B cell (primary cell): ENCODE measurements at regions not wholly inside any gene's neighbourhood (a gene's known extent, or its start where the extent isn't known, plus 50 kb on each side); places are given as distances from the start of the nearest gene placed in this dataset.
"Not testable (repeated sequence)": the region's sequence is repeated elsewhere in the genome, so short reads cannot be mapped to it uniquely, and the experiment has no call there.

ENCODE experiments used
- ATAC-seq: fragments of 200-7000 bp; cut with Tn5 transposase; one replicate; pipeline ENCODE4 v1.10.0; 2021; ENCODE audit warnings: low read depth, mild to moderate bottlenecking, moderate number of reproducible peaks, moderate library complexity
- CTCF ChIA-PET: fragments of 350-600 bp; sonication (Branson Sonifier 250); formaldehyde crosslinking; loops from one replicate; lab custom pipeline; 2021; ENCODE audit warnings: antibody characterized with exemption, inconsistent platforms; lab: Charles Lee
- POLR2A ChIA-PET: fragments of 350-600 bp; sonication (Branson Sonifier 250); formaldehyde crosslinking; loops from one replicate; lab custom pipeline; 2021; ENCODE audit warnings: antibody characterized with exemption; lab: Charles Lee
- DNase-seq: peaks from one replicate; pipeline ENCODE4 v3.0.0; 2013
- H2AFZ ChIP-seq: 2 replicates; pipeline ENCODE4 v1.6.1; 2012; ENCODE audit warnings: mild to moderate bottlenecking, low read depth, low read length; ENCODE audit not compliant: insufficient read depth, poor library complexity, severe bottlenecking
- H3K27ac ChIP-seq, 2 donors: 1 replicate in 1 of 2; 2 replicates in 1 of 2; pipeline ENCODE4 v1.5.1; 2012 to 2013; ENCODE audit warnings: low read length in 2 of 2, mild to moderate bottlenecking in 2 of 2, moderate library complexity in 1 of 2
- H3K27me3 ChIP-seq, 4 experiments: fragments of 200-600 bp in 1 of 4; sonication (generic) in 1 of 4; replicated peaks in 1 of 4; 1 replicate in 2 of 4; 2 replicates in 2 of 4; pipeline versions ENCODE4 v1.6.1 to v1.7.0; 2013 to 2016; ENCODE audit warnings: low read length in 3 of 4, mild to moderate bottlenecking in 2 of 4, mixed read lengths in 1 of 4, moderate library complexity in 1 of 4; ENCODE audit not compliant: insufficient read depth in 4 of 4, control insufficient read depth in 3 of 4; ENCODE audit errors: control extremely low read depth in 1 of 4
- H3K36me3 ChIP-seq, 2 experiments: replicated peaks in 1 of 2; 1 replicate in 1 of 2; 2 replicates in 1 of 2; pipeline versions ENCODE4 v1.6.1 to v1.7.1; 2013; ENCODE audit warnings: low read length in 1 of 2; ENCODE audit not compliant: insufficient read depth in 2 of 2, control insufficient read depth in 1 of 2; ENCODE audit errors: control extremely low read depth in 1 of 2, extremely low read depth in 1 of 2
- H3K4me1 ChIP-seq, 2 donors: fragments of 200-600 bp in 1 of 2; sonication (generic) in 1 of 2; 1 replicate in 1 of 2; 2 replicates in 1 of 2; pipeline versions ENCODE4 v1.5.1 to v1.6.1; 2013 to 2017; ENCODE audit warnings: low read length in 2 of 2; ENCODE audit not compliant: control insufficient read depth in 2 of 2, insufficient read depth in 2 of 2
- H3K4me2 ChIP-seq: replicated peaks from 2 replicates; pipeline ENCODE3; 2012; ENCODE audit warnings: mild to moderate bottlenecking, low read depth, low read length; ENCODE audit not compliant: poor library complexity, severe bottlenecking
- H3K4me3 ChIP-seq, 5 experiments: fragments of 200-600 bp in 1 of 5; sonication (generic) in 1 of 5; 1 replicate in 3 of 5; 2 replicates in 2 of 5; pipeline versions ENCODE4 v1.5.1 to v1.7.0; 2011 to 2016; ENCODE audit warnings: low read length in 4 of 5, mild to moderate bottlenecking in 4 of 5, low read depth in 2 of 5, control low read depth in 1 of 5, moderate library complexity in 1 of 5; ENCODE audit not compliant: insufficient read depth in 1 of 5; ENCODE audit errors: control extremely low read depth in 1 of 5, extremely low read depth in 1 of 5
- H3K79me2 ChIP-seq: fragments of 200-600 bp; sonication (generic); one replicate; pipeline ENCODE4 v1.6.0; 2016; ENCODE audit warnings: low read length; ENCODE audit not compliant: control insufficient read depth, insufficient read depth
- H3K9ac ChIP-seq: fragments of 200-600 bp; sonication (generic); 2 replicates; pipeline ENCODE4 v1.6.1; 2017; ENCODE audit warnings: mild to moderate bottlenecking, low read length, moderate library complexity
- H3K9me3 ChIP-seq, 3 donors: one replicate each; pipeline versions ENCODE4 v1.6.1 to v1.7.1; 2013; ENCODE audit warnings: low read length in 2 of 3; ENCODE audit not compliant: control insufficient read depth in 2 of 3, insufficient read depth in 1 of 3; ENCODE audit errors: control extremely low read depth in 1 of 3
- H4K20me1 ChIP-seq: 2 replicates; pipeline ENCODE4 v1.6.0; 2012; ENCODE audit warnings: mild to moderate bottlenecking, low read length; ENCODE audit not compliant: insufficient read depth, control insufficient read depth, poor library complexity, severe bottlenecking
- H3K27ac Mint-ChIP-seq: one replicate; pipeline ENCODE4 v1.8.0; 2021; ENCODE audit warnings: mixed read lengths
- H3K27me3 Mint-ChIP-seq: one replicate; pipeline ENCODE4 v1.8.0; 2021; ENCODE audit warnings: mixed read lengths
- H3K4me1 Mint-ChIP-seq: one replicate; pipeline ENCODE4 v1.8.0; 2021; ENCODE audit warnings: mixed read lengths
- H3K4me3 Mint-ChIP-seq: one replicate; pipeline ENCODE4 v1.8.0; 2021; ENCODE audit warnings: mixed read lengths
- H3K9me3 Mint-ChIP-seq: one replicate; pipeline ENCODE4 v1.8.0; 2022; ENCODE audit warnings: mixed read lengths; ENCODE audit not compliant: insufficient read depth
- EZH2 ChIP-seq: IDR thresholded peaks from 2 replicates; pipeline ENCODE4 v1.6.1; 2012; ENCODE audit warnings: borderline replicate concordance, low read depth, mild to moderate bottlenecking, moderate library complexity, low read length; ENCODE audit not compliant: insufficient read depth, poor library complexity, severe bottlenecking
- WGBS: methylation state at CpG from one replicate; pipeline ENCODE4 v1.1.5; 2013; ENCODE audit warnings: missing lambda C conversion rate; ENCODE audit not compliant: insufficient coverage; 5-methylcytosine and 5-hydroxymethylcytosine counted together
- intact Hi-C: fragments of 100-400 bp; cut with micrococcal nuclease; formaldehyde crosslinking; loops from one replicate; pipeline ENCODE4 v1.10.0; 2022
- TF ChIP-seq, protein P1 (sequence below): fragments of 200-600 bp; IDR thresholded peaks from one replicate; pipeline ENCODE4 v1.8.0; 2022; ENCODE audit warnings: antibody characterized with exemption, mild to moderate bottlenecking

DNA sequence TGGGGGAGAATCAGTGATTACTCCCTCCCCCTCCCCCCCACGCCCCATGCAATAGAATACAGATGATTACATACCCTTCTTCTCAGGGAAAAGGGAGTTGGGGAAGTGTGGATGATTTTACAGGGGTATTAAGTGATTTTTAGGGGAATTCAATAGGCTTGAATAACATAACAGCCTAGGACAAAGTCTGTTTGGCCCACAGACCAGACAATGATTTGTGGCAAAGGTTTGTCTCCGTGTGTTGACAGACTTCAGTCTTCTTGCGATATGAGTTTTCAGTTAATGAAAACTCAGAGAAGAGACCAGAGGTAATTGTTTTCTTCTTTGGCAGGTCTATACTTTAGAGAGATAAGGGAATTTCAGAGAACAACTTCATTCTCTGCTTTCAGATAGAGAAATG lies 95.3 kb downstream of the OR2B2 start:
- intact Hi-C loops, result loop anchor here (10.0 kb wide), 1 partner anchor 268 kb away; the partner anchor contains the start of gene ZNF165
- no peaks in the 10 kb centered on the region for H3K27me3 Mint-ChIP-seq
- POLR2A ChIA-PET, result no interaction called here
- TF ChIP-seq, protein P1, sequence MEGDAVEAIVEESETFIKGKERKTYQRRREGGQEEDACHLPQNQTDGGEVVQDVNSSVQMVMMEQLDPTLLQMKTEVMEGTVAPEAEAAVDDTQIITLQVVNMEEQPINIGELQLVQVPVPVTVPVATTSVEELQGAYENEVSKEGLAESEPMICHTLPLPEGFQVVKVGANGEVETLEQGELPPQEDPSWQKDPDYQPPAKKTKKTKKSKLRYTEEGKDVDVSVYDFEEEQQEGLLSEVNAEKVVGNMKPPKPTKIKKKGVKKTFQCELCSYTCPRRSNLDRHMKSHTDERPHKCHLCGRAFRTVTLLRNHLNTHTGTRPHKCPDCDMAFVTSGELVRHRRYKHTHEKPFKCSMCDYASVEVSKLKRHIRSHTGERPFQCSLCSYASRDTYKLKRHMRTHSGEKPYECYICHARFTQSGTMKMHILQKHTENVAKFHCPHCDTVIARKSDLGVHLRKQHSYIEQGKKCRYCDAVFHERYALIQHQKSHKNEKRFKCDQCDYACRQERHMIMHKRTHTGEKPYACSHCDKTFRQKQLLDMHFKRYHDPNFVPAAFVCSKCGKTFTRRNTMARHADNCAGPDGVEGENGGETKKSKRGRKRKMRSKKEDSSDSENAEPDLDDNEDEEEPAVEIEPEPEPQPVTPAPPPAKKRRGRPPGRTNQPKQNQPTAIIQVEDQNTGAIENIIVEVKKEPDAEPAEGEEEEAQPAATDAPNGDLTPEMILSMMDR, result no peak
- TF ChIP-seq EZH2, result no peak
- peaks cover 19% of the 10 kb centered on the region for H3K4me1 Mint-ChIP-seq
- Histone ChIP-seq H4K20me1 (no peaks in the 10 kb centered on the region), H3K4me3 (no peak overlapping the region), H3K79me2 (no peaks in the 10 kb centered on the region), H3K4me1 (peaks cover 11 to 19% of the 10 kb centered on the region in 2 donors), H3K27me3 (no peaks in the 10 kb centered on the region), H3K9me3 (peaks cover 0 to 32% (median 3%) of the 10 kb centered on the region in 3 donors), H3K36me3 (no peaks in the 10 kb centered on the region), H3K9ac (no peak overlapping the region), H3K27ac (no peak overlapping the region), H2AFZ (no peak overlapping the region), H3K4me2 (no peak overlapping the region)
- WGBS, result 100% methylated on average over 2 of the region's 3 CpGs
- DNase-seq (no peak), ATAC-seq (no peak)
- CTCF ChIA-PET, result interaction anchor here (0.7 kb wide), 1 partner anchor 16 kb away, joined by 3 read pairs; no protein-coding TSS in a partner anchor
- H3K9me3 Mint-ChIP-seq, result peaks cover 3% of the 10 kb centered on the region
- no peak overlapping the region for H3K4me3 Mint-ChIP-seq
- H3K27ac Mint-ChIP-seq, result no peak overlapping the region

DNA sequence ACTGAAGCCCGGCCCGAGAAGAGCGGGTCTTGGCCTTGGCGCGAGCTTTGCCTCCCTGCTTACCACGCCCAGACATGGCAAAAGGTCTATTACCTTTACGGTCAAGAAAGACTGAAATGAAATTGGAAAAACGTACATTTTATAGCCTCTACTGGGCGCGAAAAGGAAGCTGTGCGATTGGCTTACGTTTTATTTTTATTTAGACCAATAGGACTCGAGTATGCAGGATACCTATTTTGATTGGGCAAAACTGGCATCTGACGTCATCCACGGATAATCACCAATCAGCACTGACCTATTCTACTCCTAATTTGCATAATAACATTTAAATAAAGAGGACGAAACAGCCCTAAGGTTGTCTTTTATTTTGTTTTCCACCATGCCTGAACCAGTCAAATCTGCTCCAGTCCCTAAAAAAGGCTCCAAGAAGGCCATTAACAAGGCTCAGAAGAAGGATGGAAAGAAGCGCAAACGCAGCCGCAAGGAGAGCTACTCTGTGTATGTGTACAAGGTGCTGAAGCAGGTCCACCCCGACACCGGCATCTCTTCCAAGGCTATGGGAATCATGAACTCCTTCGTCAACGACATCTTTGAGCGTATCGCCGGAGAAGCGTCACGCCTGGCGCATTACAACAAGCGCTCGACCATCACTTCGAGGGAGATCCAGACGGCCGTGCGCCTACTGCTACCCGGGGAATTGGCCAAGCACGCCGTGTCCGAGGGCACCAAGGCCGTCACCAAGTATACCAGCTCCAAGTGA lies 97.4 kb downstream of the OR2B2 start:
- ATAC-seq (peak; percentile 69), DNase-seq (peak; percentile 92)
- peak overlapping the region; percentile 59 to 61 for H3K27ac ChIP-seq
- H3K79me2 ChIP-seq, result no peaks in the 10 kb centered on the region
- peak overlapping the region; percentile 39 to 68 (median 62) for H3K4me3 ChIP-seq
- peaks cover 24 to 33% of the 10 kb centered on the region in 2 donors for H3K4me1 ChIP-seq
- H4K20me1 ChIP-seq, result no peaks in the 10 kb centered on the region
- H3K36me3 ChIP-seq, result no peaks in the 10 kb centered on the region
- intact Hi-C loops, result loop anchor here (1.0 to 10.0 kb wide), 5 partner anchors 8 to 1782 kb away; partner anchors contain the start of gene ZNF165
- H2AFZ ChIP-seq, result peak overlapping the region; percentile 67
- H3K27ac Mint-ChIP-seq, result peak overlapping the region; percentile 86
- 7% methylated on average over 34 of the region's 40 CpGs for WGBS
- CTCF ChIA-PET, result interaction anchor here (0.6 to 1.6 kb wide), 7 partner anchors 9 to 1777 kb away, joined by 3 to 5 read pairs (median 3); a partner anchor contains a TSS
- H3K9me3 Mint-ChIP-seq, result peaks cover 3% of the 10 kb centered on the region
- H3K4me2 ChIP-seq, result peak overlapping the region; percentile 84
- peaks cover 0 to 32% (median 3%) of the 10 kb centered on the region in 3 donors for H3K9me3 ChIP-seq
- peaks cover 37% of the 10 kb centered on the region for H3K4me1 Mint-ChIP-seq
- POLR2A ChIA-PET, result interaction anchor here (0.7 to 1.8 kb wide), 13 partner anchors 9 to 1691 kb away, joined by 3 to 15 read pairs (median 5); a partner anchor contains a TSS
- no peaks in the 10 kb centered on the region for H3K27me3 ChIP-seq
- H3K9ac ChIP-seq, result peak overlapping the region; percentile 62
- peak overlapping the region; percentile 89 for H3K4me3 Mint-ChIP-seq
- TF ChIP-seq, protein P1, result no peak
- no peak for TF ChIP-seq EZH2
- no peaks in the 10 kb centered on the region for H3K27me3 Mint-ChIP-seq

DNA sequence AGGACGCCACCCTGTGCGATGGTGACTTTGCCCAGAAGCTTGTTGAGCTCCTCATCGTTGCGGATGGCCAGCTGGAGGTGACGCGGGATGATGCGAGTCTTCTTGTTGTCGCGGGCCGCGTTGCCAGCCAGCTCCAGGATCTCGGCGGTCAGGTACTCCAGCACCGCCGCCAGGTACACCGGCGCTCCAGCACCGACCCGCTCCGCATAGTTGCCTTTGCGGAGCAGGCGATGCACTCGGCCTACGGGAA lies 97.9 kb downstream of the OR2B2 start:
- not testable (repeated sequence) for H3K9me3 Mint-ChIP-seq, H3K27me3 ChIP-seq, H3K36me3 ChIP-seq, H3K27me3 Mint-ChIP-seq, DNase-seq, H3K79me2 ChIP-seq, H4K20me1 ChIP-seq
- CTCF ChIA-PET, result interaction anchor here (0.6 to 1.6 kb wide), 3 partner anchors 9 to 1778 kb away, joined by 3 to 4 read pairs (median 3); a partner anchor contains a TSS
- peak overlapping the region in 4 of 5 experiments; percentile 39 to 68 (median 58) for H3K4me3 ChIP-seq
- Mint-ChIP-seq H3K27ac (peak overlapping the region; percentile 86), H3K4me3 (peak overlapping the region; percentile 89), H3K4me1 (peaks cover 39% of the 10 kb centered on the region)
- POLR2A ChIA-PET, result interaction anchor here (0.7 to 1.8 kb wide), 12 partner anchors 10 to 1691 kb away, joined by 3 to 15 read pairs (median 5); a partner anchor contains a TSS
- peak; percentile 29 for ATAC-seq
- intact Hi-C loops, result loop anchor here (2.0 to 10.0 kb wide), 4 partner anchors 142 to 1782 kb away; partner anchors contain the start of gene ZNF165
- H3K4me2 ChIP-seq, result peak overlapping the region; percentile 84
- no CpG with 5 or more reads among the region's 24 CpGs for whole genome bisulfite sequencing
- H3K9me3 ChIP-seq, result peaks cover 0 to 32% (median 3%) of the 10 kb centered on the region in 3 donors
- H3K27ac ChIP-seq, result peak overlapping the region; percentile 59 to 62
- peak overlapping the region; percentile 67 for H2AFZ ChIP-seq
- peaks cover 26 to 35% of the 10 kb centered on the region in 2 donors for H3K4me1 ChIP-seq
- H3K9ac ChIP-seq, result peak overlapping the region; percentile 62
